HK-2 (cell line): ENCODE measurements at regions not wholly inside any gene's neighbourhood (a gene's known extent, or its start where the extent isn't known, plus 50 kb on each side); places are given as distances from the start of the nearest gene placed in this dataset.

ENCODE experiments used
- DNase-seq: peaks from one replicate; pipeline ENCODE4 v3.0.0-alpha.2; 2018; ENCODE audit not compliant: unreplicated experiment

DNA sequence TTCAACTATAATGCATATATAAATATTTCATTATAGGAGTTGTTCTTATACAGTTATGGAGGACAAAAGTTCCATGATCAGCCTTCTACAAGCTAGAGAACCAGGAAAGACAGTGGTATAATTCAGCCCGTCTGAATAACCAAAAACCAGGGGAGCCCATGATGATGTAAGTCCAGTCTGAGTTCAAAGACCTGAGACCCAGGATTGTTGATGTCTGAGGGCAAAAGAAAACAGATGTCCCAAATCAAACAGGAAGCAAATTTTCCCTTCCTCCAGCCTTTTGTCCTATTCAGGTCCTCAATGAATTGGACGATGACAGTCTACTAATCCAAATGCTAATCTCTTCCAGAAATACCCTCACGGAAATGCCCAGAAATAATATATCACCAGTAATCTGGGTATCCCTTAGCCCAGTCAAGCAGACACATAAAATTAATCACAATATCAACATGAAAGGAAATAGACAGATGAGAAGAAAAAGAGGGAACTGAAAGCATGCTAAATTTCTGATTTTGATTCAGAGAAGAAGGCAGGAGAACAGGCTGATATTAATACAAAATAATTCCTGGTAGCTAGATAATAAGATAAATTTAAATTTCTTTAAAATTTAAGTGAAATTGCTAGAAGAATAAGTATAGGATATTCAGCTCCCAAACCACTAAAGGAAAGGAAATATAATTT lies 255.6 kb upstream of the CTAGE1 start:
- DNase-seq: no peak

DNA sequence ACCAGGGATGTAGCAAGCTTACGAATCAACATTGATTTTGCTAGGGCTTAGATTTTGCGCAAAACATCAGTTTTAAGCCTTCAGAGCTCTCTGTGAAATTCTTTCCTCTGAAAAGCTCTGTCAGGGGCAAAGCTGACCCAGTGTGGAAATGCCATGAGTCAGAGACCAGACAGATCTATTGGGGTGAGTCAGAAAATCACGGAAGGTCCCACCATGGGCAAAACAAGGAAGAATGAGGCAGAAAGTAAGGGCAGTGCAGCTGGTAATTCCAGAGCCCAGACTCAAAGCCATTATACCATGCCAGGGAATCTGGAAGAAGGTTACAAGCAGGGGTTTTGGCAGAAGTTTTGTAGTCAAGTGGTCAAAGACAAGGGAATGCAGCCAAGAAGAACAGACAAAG lies 256.6 kb upstream of the CTAGE1 start:
- peak; percentile 40 for DNase-seq

DNA sequence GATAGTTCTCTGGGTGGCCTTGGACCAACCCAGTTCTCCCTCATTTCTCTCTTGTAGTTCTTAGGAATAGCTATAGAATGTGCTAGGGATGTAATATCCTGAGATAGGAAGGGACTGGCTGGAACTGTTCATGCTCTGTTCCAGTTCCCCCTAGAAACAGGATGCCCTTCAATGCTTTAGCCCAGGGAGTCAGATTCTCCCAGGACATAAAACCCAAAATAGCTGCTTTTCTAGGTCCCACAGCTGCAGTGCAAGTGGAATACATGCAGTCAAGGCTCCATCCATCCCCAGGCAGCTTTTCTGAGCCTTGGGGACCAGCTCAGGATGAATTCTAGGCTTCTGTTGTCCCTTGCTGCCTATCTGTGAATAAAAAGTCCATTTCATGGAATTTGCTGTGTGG lies 257.3 kb upstream of the CTAGE1 start:
- no peak for DNase-seq

DNA sequence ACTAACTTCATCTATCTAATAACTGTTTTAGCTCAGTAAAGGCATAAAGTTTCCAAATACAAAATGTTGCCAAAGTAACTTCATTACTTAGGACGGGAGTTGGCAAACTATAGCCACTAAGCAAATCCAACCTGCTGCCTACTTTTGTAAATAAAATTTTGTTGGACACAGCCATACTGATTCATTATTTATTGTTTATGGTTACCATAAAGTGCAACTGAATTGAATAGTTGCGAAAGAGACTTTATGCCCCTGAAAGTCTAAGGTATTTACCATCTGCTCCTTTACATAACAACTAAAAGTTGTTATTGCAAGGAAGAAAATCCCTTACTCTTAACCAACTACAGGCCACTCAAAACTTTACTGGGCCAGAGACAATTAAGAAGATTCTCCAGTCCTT lies 256.7 kb upstream of the RBBP8 start:
- DNase-seq: no peak

DNA sequence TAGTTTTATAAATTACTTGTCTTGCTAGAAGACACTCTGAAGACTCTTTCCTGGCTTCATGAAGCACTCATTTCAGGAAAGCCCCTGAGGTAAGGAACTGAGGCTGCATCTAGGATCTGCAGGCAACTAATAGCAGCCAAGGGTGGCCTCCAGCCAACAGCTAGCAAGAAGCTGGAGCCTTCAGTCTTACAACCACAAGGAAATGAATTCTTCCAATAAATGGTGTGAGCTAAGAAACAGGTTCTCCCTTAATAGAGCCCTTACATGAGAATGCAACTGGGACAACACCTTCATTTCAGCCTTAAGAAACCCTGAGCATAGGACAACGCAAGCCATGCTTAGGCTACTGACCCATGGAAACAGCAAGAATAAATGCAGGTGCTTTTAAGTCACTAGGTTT lies 254.6 kb upstream of the RBBP8 start:
- no peak for DNase-seq

DNA sequence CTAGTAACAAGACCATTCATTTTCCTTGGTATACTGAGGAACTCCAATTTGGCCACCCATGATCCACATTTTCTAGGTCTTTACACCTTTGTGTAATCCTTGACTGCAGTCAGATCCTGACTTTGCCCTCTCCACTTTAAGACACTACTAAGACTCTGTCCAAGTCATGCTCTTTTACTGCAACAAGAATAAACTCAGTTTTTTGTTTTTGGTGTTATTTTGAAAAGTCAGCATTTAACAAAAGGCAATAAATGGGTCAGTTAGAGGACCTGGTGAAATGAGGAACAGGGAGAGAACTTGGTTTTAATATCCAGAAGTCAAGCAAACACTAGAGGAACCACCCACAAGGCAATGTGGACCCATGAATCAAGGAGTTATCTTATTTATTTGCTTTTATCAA lies 252.2 kb upstream of the RBBP8 start:
- DNase-seq: no peak

DNA sequence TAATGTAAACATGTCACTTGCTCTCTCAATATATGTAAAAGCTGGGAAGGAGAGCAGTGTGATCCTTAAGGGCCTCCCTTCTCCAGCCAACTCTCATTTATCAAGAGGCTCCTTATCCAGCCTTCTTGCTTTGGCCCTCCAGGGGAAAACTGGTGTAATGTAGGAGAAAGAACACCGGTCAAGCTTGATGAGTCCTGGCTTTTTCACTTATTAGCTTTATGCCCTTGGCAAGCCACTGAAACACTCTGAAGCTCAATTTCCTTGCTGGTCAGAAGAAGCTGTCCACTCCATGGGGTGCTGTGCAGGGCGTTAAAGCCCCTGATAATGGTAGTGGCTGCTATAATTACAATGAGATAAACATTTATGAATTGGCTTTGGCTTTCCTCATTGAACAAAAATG lies 251.2 kb upstream of the RBBP8 start:
- DNase-seq: no peak

DNA sequence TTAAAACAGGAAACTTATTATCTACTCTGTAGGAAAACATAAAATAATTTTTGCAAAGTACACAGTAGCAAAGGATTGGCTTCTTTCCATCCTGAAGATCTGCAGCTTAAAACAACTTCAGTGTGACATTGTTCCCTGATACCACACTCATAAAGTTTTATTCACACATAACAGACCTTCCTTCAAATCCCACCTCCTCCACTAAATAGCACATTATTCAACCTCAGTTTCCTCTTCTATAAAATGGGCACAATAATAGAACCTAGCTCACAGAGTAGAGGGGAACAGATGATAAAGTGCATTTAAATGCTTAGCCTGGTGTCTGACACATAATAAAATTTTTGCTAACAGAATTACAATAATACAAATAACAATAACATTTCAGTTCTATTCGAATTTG lies 250.4 kb upstream of the RBBP8 start:
- DNase-seq: no peak

DNA sequence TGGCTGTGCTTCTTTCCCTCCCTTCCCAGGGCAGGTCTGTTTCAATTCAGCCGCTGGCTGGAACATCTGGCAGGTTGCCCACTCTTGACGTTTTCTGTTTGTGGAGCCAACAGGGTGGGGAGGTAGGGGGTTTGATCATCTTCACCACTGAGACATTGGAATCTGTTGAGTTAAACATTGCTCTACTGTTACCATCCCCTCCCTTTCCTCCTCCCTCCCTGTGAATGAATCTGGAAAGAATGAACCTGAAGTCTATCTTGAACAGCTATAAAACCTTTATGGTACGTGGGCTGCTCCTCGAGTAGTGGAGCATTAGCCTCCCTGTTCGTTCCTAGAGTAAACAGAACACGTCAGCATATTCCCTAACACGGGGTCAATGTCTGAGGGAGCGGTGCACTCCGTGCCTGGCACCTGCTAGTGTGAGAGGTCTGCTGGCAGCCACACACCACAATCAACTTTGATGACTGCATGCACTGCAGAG lies 249.9 kb upstream of the RBBP8 start:
- DNase-seq: peak; percentile 41

DNA sequence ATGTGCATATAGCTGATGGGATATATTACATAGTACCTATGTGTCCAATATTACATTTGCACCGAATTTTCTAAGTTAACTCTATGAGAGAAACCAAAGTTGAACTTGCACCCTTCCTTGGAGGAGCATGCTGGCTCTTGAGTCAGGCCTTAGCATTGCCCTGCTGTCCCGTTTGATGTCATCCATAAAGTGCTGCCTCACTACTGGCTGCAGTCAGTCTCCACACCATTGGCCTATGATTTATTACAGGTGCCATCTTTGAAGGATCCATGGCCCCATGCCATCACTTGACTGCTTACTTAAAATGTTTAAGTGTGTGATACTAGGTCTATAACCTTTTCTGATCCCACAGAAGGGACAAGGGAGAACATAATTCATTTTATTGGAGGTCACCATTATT lies 249.3 kb upstream of the RBBP8 start:
- no peak for DNase-seq

DNA sequence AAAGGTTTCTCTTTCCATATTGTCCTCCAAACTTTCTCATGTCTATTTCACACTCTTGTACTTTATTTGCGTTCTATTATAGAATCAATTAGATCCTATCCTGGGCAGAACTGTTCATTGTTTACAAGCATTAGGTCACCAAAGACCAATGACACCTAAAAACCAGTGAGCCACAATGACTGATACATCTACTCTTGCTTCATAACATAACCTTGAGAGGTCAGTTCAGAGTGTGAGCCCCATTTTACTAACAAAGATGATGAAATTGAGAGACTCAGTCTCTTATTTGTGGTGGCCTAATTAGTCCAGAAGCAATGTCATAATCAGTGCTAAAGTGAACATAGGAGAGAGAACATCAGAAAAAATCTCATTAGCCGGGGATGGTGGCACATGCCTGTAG lies 248.9 kb upstream of the RBBP8 start:
- no peak for DNase-seq

DNA sequence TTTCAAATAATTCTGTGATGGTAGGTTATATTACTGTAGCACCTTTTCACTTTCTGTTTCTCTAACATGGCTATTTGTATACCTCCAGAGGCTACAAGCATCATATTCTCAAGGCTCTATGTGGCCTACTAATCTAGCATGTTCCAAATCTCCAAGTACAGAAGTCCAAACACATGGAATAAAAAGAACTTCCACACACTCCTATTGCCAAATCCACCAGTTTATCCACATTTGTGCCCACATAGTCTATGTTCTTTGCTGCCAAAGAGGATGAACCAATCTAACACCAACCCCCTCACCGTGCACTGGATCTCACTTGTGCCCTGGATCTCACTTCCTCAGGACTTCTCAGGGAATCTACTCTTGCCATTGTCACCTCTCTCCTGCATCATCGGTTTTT lies 247.3 kb upstream of the RBBP8 start:
- no peak for DNase-seq

DNA sequence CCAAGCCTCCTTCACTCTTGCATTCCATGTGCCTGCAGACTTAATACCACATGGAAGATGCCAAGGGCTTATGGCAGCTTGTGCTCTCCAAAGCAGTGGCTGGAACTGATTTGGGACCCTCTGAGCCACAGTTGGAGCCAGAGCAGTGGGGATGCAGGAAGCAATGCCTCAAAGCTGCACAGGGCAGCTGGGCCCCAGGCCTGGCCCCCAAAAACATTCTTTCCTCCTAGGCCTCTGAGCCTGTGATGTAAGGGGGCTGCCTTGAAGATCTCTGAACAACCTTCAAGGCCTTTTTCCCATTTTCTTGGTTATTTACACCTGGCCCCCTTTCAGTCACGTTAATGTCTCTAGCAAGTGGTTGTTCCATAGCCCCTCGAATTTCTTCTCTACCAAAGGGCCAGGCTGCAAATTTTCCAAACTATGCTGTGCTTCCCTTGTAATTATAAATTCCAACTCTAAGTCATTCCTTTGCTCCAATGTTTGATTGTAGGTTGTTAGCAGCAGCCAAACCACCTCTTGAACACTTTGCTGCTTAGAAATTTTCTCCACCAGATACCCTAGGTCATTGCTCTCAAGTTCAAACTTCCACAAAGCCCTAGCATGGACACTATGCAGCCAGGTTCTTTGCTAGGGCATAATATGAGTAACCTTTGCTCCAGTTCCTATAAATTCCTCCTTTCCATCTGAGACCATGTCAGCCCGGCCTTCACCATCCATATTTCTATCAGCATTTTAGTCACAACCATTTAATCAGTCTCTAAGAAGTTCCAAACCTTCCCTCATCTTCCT lies 245.0 kb upstream of the RBBP8 start:
- no peak for DNase-seq

DNA sequence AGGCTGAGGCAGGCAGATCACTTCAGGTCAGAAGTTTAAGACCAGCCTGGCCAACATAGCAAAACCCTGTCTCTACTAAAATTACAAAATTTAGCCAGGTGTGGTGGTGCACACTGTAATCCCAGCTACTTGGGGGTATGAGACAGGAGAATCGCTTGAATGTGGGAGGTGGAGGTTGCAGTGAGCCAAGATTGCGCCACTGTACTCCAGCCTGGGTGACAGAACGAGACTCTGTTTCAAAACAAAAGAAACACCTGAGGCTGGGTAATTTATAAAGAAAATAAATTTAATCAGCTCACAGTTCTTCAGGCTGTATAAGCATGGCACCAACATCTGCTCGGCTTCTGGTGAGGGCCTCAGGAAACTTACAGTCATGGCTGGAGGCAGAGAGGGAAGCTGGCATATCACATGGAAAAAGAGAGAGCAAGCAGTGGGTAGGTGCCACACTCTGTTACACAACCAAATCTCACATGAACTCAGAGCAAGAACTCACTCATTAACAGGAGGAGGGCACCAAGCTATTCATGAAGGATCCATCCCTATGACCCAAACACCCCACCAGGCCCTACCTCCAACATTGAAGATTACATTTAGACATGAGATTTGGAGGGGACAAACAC lies 244.1 kb upstream of the RBBP8 start:
- DNase-seq: no peak

DNA sequence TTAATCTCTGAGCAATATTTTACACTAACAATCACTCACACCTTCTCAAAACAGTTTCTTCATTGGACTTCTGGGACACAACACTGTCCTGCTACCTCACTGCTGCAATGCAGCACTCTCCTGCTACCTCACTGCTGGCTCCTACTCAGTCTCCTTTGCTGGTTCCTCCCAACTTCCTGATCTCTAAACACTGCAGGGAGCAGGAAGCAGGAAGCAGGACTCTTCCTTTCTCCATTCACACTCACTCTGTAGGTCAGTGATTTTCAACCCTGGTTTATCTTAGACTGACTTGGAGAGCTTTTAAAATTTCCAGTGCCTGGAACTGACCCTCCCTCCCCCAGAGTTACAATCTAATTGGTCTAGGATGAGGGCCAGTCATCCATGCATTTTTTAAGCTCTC lies 243.4 kb upstream of the RBBP8 start:
- DNase-seq: no peak

DNA sequence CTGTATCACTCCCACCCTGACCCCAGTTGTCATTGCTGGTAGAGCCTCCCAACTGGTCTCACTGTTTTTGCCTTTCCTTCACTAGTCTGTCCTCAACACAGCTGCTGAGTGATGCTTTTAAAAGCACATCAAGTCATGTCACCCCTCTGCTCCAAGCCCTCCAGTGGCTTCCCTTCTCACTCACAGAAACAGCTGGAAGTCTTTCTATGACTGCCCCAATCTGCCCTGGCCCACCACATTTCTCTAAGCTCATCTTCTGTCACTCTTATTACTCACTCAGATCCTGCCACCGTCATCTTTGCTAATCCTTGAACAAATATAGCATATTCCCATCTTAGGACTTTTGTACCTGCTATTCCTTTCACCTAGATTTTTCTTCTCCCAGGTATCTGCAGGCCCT lies 242.6 kb upstream of the RBBP8 start:
- no peak for DNase-seq

DNA sequence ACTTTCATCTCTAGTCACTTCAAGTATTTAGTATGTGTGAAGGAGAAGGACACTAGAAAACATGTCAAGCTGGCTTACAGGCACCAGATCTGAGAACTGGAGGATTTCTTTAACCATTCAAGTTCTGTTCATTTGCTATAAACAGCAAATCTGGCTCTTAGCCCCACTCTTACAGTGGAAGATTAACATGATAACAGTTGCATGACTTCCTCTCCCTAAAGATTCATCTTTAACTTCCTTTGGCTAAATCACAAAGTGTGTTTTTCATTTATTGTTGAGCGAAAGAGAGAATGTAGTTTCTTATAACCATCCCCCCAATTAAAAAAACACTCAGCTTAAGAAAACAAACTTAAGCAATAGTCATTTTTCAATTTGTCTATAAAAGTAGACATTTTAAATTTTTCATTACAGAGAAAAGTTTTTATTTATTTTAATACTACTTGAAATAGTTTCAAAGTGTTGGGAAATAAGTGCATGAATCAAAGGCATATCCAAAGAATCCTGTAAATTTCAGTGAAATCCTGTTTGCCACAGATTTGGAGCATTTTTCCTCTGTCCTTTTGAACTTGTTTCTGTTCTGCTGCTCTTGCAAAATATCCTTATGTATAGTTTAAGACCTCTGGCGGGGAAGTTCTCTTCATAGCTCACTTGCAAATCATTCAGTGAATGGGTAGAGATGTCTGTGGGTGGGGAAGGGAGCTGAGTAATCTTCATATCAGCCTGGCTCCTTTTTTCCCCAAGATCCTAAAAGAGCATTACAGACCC lies 241.0 kb upstream of the RBBP8 start:
- DNase-seq: no peak

DNA sequence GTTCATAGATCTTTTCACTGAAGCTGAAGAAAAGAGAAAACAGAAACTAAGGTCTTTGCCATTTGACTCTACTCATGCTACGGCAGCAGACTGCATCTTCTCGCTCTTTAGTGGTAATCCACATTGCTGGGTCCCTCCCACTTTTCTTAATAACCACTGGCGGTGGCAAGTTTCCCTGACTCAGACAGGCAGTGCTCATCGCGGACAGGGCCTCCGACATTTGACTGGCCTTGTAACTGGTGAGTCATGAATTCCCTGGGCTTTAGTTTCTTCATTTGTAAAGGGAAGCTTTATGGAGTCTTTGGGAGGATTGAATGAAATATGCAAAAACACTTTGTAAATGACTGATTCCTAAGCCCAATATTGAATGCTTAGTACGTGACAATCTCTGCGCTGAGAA lies 238.2 kb upstream of the RBBP8 start:
- peak; percentile 74 for DNase-seq

DNA sequence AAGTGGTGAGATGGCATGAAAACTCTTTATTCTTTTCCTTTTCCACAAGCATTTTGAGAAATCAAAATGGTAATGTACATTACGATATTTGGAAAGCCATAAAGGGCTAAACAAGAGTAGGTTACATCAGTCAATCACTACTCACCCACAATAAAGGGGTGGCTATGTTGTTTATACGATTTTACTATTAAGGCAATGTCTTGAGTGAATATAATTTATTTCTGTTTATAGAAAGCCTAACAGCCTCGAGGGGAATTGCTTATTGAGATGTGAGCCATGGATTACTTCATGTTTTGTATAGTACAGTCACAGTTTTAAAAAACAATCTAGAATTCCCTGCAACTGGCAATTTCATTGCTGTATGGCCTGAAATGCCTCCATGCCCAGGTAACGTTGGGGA lies 237.5 kb upstream of the RBBP8 start:
- DNase-seq: no peak

DNA sequence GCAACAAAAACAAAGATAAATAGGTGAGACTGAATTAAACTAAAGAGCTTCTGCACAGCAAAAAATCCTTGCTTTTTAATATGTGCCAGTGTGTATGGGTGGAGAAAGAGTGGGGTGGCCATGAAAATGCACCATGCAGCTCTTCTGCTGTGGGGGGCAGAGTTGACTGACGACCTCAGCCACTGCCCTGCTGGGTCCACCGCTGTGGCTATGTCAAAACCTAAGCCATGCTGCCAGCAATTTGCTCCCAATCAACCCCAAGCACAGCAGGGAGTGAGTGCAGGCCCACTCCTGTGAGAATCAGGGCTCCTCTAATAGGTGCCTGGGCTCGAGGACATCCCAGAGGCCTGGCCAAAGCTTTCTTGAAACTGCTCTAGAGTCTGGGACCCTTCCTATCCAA lies 235.6 kb upstream of the RBBP8 start:
- DNase-seq: no peak

DNA sequence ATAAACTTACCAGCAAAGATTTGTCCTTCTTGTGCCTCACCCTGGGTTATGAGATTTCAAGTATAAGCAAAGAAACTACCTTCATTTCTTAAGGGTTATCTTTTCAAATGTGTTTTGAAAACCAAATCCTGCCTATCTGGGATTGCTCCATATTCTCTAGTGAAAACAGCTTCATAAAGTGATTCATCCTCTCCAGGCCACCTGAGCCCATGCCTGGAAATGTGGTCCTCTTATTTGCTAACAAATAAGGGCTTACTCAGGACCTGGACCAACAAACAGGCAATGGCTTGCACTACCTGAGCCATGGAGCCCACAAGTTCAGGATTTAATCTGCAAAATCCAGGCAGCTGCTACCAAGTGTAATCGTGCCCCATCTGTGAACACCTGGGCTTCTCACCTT lies 234.4 kb upstream of the RBBP8 start:
- DNase-seq: no peak

DNA sequence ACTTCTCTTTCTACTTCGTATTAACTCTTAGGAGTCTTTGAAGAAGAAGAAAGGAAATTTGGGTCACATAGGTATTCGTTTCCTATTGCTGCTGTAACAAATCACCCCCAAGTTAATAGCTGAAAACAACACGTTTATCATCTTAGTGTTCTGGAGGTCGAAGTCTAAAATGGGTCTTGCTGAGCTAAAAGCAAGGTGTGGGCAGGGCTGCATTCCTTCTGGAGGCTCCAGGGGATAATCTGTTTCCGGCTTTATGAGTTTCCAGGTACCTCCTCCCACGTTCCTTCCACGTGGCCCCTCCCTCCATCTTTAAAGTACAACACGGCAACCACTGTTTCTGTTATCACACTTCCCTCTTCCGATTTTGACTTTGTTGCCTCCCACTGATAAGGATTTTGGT lies 233.5 kb upstream of the RBBP8 start:
- no peak for DNase-seq
